Spleen (tissue), 7 donors: ENCODE measurements at regions not wholly inside any gene's neighbourhood (a gene's known extent, or its start where the extent isn't known, plus 50 kb on each side); places are given as distances from the start of the nearest gene placed in this dataset.

ENCODE experiments used
- CTCF ChIP-seq, 11 experiments: fragments of 200-600 bp in 7 of 11; fragments of 450-650 bp in 4 of 11; sonication (generic) in 4 of 11; IDR thresholded peaks in 8 of 11; conservative IDR thresholded peaks in 3 of 11; 1 replicate in 7 of 11; 2 replicates in 4 of 11; pipeline versions ENCODE4 v1.4.0 to v1.8.0; 2016 to 2021; ENCODE audit warnings: antibody characterized with exemption in 11 of 11, inconsistent platforms in 4 of 11, mild to moderate bottlenecking in 1 of 11
- POLR2AphosphoS5 ChIP-seq, 3 donors: sonication (generic); formaldehyde crosslinking; IDR thresholded peaks; one replicate each; pipeline ENCODE4 v1.5.1; 2017; ENCODE audit warnings: antibody characterized with exemption in 3 of 3
- donor health status: DM: no; HTN: no; CAD: no; lungs with moderate emphysema.
- donor health status: DM: no; HTN: no; CAD: no.
- donor health status: DM: no; HTN: no; CAD: no.

- TF ChIP-seq CTCF (IDR thresholded peaks at IDR 0.05 in 8 of 11, conservative IDR thresholded peaks at IDR 0.05 in 3 of 11) = no peak
- no peak for TF ChIP-seq POLR2AphosphoS5 (IDR thresholded peaks at IDR 0.05)
These were observed 61.1 kb upstream of the CPHXL start for GRCh38 chr16:75787440-75787839.
